Endothelial cell of umbilical vein (primary cell): ENCODE measurements at regions not wholly inside any gene's neighbourhood (a gene's known extent, or its start where the extent isn't known, plus 50 kb on each side); places are given as distances from the start of the nearest gene placed in this dataset.

Experiments used
- BruUV-seq: library from RNA; stranded (reverse); fragments of 400-500 nt; replicated peaks from 2 replicates; lab custom pipeline; 2021; lab: Mats Ljungman, UMichigan
- CTCF ChIA-PET: fragments of 300-600, 350-600 bp; sonication (Branson Sonifier 250); formaldehyde crosslinking; loops from one replicate; lab custom pipeline; 2021; ENCODE audit warnings: antibody characterized with exemption, inconsistent platforms; lab: Charles Lee
- POLR2A ChIA-PET: fragments of 300-600, 350-600 bp; sonication (Branson Sonifier 250); formaldehyde crosslinking; loops from one replicate; lab custom pipeline; 2021; ENCODE audit warnings: antibody characterized with exemption, inconsistent platforms; lab: Charles Lee
- DNase-seq: peaks from one replicate; pipeline ENCODE4 v3.0.0-alpha.2; 2011; ENCODE audit warnings: low read depth, low spot score
- FAIRE-seq: peaks from 2 replicates; lab custom pipeline; 2011; peaks lifted over from hg19 to GRCh38; lab: Jason Lieb, UNC
- H2AFZ ChIP-seq: 2 replicates; pipeline ENCODE4 v1.6.0; 2012; ENCODE audit warnings: low read depth, low read length, control low read depth, inconsistent platforms
- H3K27ac ChIP-seq: 2 replicates; pipeline ENCODE4 v1.5.1; 2011; ENCODE audit warnings: low read depth, mild to moderate bottlenecking, control low read depth, low read length, moderate library complexity; ENCODE audit not compliant: insufficient read depth
- H3K27me3 ChIP-seq, 2 experiments: 2 replicates each; pipeline versions ENCODE4 v1.6.0 to v1.6.1; 2011; ENCODE audit warnings: low read length in 2 of 2, mixed read lengths in 1 of 2; ENCODE audit not compliant: control insufficient read depth in 2 of 2, insufficient read depth in 2 of 2
- H3K36me3 ChIP-seq, 2 experiments: 2 replicates in 1 of 2; 3 replicates in 1 of 2; pipeline ENCODE4 v1.5.1; 2011; ENCODE audit warnings: low read length in 2 of 2, mild to moderate bottlenecking in 1 of 2, moderate library complexity in 1 of 2; ENCODE audit not compliant: control insufficient read depth in 2 of 2, insufficient read depth in 2 of 2; ENCODE audit errors: extremely low read depth in 1 of 2
- H3K4me1 ChIP-seq: 3 replicates; pipeline ENCODE4 v1.5.1; 2011; ENCODE audit warnings: mild to moderate bottlenecking, low read length; ENCODE audit not compliant: control insufficient read depth, insufficient read depth; ENCODE audit errors: extremely low read depth
- H3K4me2 ChIP-seq: 2 replicates; pipeline ENCODE4 v1.6.1; 2011; ENCODE audit warnings: low read length, control low read depth, mixed read lengths; ENCODE audit not compliant: insufficient read depth
- H3K4me3 ChIP-seq, 3 experiments: fragments of 200-600 bp in 1 of 3; sonication (generic), shearing (Covaris generic) in 1 of 3; replicated peaks in 1 of 3; 2 replicates each; pipeline ENCODE4 v1.5.1; 2011 to 2016; ENCODE audit warnings: control low read depth in 3 of 3, low read length in 3 of 3, mild to moderate bottlenecking in 2 of 3, inconsistent platforms in 1 of 3, low read depth in 1 of 3, moderate library complexity in 1 of 3; ENCODE audit not compliant: insufficient read depth in 1 of 3
- H3K79me2 ChIP-seq: 2 replicates; pipeline ENCODE4 v1.6.0; 2012; ENCODE audit warnings: low read length, inconsistent platforms; ENCODE audit not compliant: control insufficient read depth, insufficient read depth
- H3K9ac ChIP-seq: replicated peaks from 2 replicates; pipeline ENCODE3; 2011; ENCODE audit warnings: low read length, control low read depth; ENCODE audit not compliant: insufficient read depth; ENCODE audit errors: extremely low read depth
- H3K9me1 ChIP-seq: replicated peaks from 3 replicates; pipeline ENCODE4 v1.6.0; 2011; ENCODE audit warnings: mild to moderate bottlenecking, low read length; ENCODE audit not compliant: control insufficient read depth, insufficient read depth; ENCODE audit errors: extremely low read depth
- H3K9me3 ChIP-seq: replicated peaks from 2 replicates; pipeline ENCODE4 v1.5.1; 2012; ENCODE audit warnings: low read length, inconsistent platforms; ENCODE audit not compliant: control insufficient read depth, insufficient read depth
- H4K20me1 ChIP-seq: replicated peaks from 2 replicates; pipeline ENCODE3; 2011; ENCODE audit warnings: mild to moderate bottlenecking, low read length; ENCODE audit not compliant: control insufficient read depth, insufficient read depth; ENCODE audit errors: extremely low read depth
- EZH2 ChIP-seq: IDR thresholded peaks from 2 replicates; pipeline ENCODE4 v1.6.1; 2012; ENCODE audit warnings: borderline replicate concordance, low read depth, mild to moderate bottlenecking, moderate library complexity, low read length, inconsistent platforms; ENCODE audit not compliant: severe bottlenecking
- FOS ChIP-seq: IDR thresholded peaks from 2 replicates; pipeline ENCODE4 v1.6.1; 2011; ENCODE audit warnings: mild to moderate bottlenecking, low read length, moderate library complexity, borderline replicate concordance; ENCODE audit not compliant: insufficient read depth
- GATA2 ChIP-seq: IDR thresholded peaks from 2 replicates; pipeline ENCODE4 v1.7.0; 2011; ENCODE audit warnings: low read depth, mild to moderate bottlenecking, moderate library complexity, mixed read lengths, low read length; ENCODE audit not compliant: insufficient read length, insufficient read depth
- JUN ChIP-seq: IDR thresholded peaks from 2 replicates; pipeline ENCODE4 v1.6.1; 2011; ENCODE audit warnings: borderline replicate concordance, low read depth; ENCODE audit not compliant: insufficient read length, insufficient read depth
- MYC ChIP-seq: IDR thresholded peaks from one replicate; pipeline ENCODE4 v1.6.1; 2011; ENCODE audit warnings: mild to moderate bottlenecking, low read depth, low read length
- POLR2A ChIP-seq: IDR thresholded peaks from 2 replicates; pipeline ENCODE4 v1.6.1; 2012; ENCODE audit warnings: low read depth, mild to moderate bottlenecking, control low read depth, low read length
- POLR2AphosphoS5 ChIP-seq: IDR thresholded peaks from 2 replicates; pipeline ENCODE4 v1.6.1; 2012; ENCODE audit warnings: low read depth, mild to moderate bottlenecking, control low read depth, low read length, moderate library complexity; ENCODE audit not compliant: insufficient read depth
- dilution Hi-C: fragments of 300-500 bp; cut with MboI; formaldehyde crosslinking; loops from one replicate; pipeline ENCODE4 v1.15.0; 2019; ENCODE audit warnings: low sequenced_read_pairs; ENCODE audit not compliant: extremely low pct_ligation_motif_present
- intact Hi-C: fragments of 100-400 bp; cut with micrococcal nuclease; formaldehyde crosslinking; loops from one replicate; pipeline ENCODE4 v1.10.0; 2022
- TF ChIP-seq, protein P1 (sequence below): IDR thresholded peaks from 2 replicates; pipeline ENCODE4 v1.6.1; 2011; ENCODE audit not compliant: insufficient read depth, insufficient read length
- TF ChIP-seq, protein P2 (sequence below), 2 donors: IDR thresholded peaks; 1 replicate in 1 of 2; 2 replicates in 1 of 2; pipeline ENCODE4 v1.5.1; 2011; ENCODE audit warnings: low read length in 2 of 2, mild to moderate bottlenecking in 2 of 2, moderate library complexity in 2 of 2, control low read depth in 1 of 2, inconsistent platforms in 1 of 2, low read depth in 1 of 2; ENCODE audit not compliant: insufficient read depth in 1 of 2; ENCODE audit errors: extremely low read depth in 1 of 2

DNA sequence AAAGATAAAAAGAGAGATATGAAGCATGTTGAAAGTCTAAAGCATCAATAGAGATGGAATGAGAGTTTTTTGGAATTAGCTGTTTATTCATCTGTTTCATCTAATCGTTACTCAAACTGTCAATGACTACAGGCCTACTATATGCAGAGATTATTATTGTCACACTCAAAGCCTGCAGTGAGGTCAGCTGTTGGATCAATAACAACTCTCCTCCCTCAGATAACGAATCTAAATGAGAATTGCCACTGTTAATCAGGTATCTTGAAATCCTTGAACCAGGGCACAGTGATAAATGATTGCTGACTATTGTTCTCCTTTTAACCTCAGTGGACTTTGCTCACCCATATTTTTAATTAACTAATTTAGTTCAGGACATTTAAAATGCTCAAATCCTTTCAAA lies 192.3 kb upstream of the SGO1 start:
- no peak for FAIRE-seq
- H3K9ac ChIP-seq = no peak overlapping the region
- no peaks in the 10 kb centered on the region for H3K9me3 ChIP-seq
- no peaks in the 10 kb centered on the region for H4K20me1 ChIP-seq
- H3K79me2 ChIP-seq = no peaks in the 10 kb centered on the region
- TF ChIP-seq MYC (no peak), EZH2 (no peak), POLR2AphosphoS5 (no peak), FOS (no peak)
- H3K36me3 ChIP-seq = no peaks in the 10 kb centered on the region
- H2AFZ ChIP-seq = no peak overlapping the region
- H3K27ac ChIP-seq = no peak overlapping the region
- DNase-seq = no peak
- H3K4me3 ChIP-seq = no peak overlapping the region
- no TSS peak for BruUV-seq
- H3K4me1 ChIP-seq = no peaks in the 10 kb centered on the region
- CTCF ChIA-PET = interaction anchor here (0.8 kb wide), 1 partner anchor 27 kb away, joined by 3 read pairs; no protein-coding TSS in a partner anchor
- intact Hi-C loops (no loop called here), dilution Hi-C loops (no loop called here)
- no peaks in the 10 kb centered on the region for H3K27me3 ChIP-seq
- no peak overlapping the region for H3K4me2 ChIP-seq
- POLR2A ChIA-PET = no interaction called here
- H3K9me1 ChIP-seq = no peaks in the 10 kb centered on the region

DNA sequence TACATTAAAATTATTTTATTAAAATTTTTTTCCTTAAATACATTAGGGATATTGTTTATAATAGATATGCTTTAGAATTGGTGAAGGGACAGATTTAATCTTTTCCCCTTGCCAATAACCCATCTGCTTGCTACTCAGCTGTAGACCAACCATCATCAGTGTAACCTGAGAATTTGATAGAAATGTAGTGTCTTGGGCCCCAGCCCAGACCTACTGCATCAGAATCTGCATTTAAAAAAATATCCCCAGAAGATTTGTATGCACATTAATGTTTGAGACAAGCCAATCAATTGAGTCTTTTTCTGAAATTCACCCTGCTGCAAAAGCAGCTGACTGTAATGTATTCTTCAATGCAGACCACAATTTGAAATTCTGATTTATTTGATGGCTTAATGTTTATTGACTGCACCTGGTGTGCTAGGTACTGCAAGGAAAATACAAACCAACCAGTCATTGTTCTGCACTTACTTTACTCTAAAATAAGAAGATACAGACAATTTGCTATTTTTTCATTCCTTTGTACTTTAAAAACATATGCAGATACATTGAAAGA lies 190.7 kb upstream of the SGO1 start:
- Histone ChIP-seq H3K9me1 (no peaks in the 10 kb centered on the region), H3K4me1 (no peaks in the 10 kb centered on the region), H3K9me3 (no peaks in the 10 kb centered on the region), H3K27ac (no peak overlapping the region), H3K4me3 (no peak overlapping the region), H3K9ac (no peak overlapping the region), H3K36me3 (no peaks in the 10 kb centered on the region), H3K79me2 (no peaks in the 10 kb centered on the region), H3K4me2 (no peak overlapping the region), H2AFZ (no peak overlapping the region), H3K27me3 (no peaks in the 10 kb centered on the region), H4K20me1 (no peaks in the 10 kb centered on the region)
- intact Hi-C loops = no loop called here
- no peak for FAIRE-seq
- ChIA-PET POLR2A (no interaction called here), CTCF (no interaction called here)
- DNase-seq = no peak
- no TSS peak for BruUV-seq
- dilution Hi-C loops = no loop called here
- TF ChIP-seq GATA2 (no peak), EZH2 (no peak), POLR2AphosphoS5 (no peak), FOS (no peak), POLR2A (no peak), JUN (no peak)
- TF ChIP-seq, protein P1, sequence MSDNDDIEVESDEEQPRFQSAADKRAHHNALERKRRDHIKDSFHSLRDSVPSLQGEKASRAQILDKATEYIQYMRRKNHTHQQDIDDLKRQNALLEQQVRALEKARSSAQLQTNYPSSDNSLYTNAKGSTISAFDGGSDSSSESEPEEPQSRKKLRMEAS = no peak
- TF ChIP-seq, protein P2, sequence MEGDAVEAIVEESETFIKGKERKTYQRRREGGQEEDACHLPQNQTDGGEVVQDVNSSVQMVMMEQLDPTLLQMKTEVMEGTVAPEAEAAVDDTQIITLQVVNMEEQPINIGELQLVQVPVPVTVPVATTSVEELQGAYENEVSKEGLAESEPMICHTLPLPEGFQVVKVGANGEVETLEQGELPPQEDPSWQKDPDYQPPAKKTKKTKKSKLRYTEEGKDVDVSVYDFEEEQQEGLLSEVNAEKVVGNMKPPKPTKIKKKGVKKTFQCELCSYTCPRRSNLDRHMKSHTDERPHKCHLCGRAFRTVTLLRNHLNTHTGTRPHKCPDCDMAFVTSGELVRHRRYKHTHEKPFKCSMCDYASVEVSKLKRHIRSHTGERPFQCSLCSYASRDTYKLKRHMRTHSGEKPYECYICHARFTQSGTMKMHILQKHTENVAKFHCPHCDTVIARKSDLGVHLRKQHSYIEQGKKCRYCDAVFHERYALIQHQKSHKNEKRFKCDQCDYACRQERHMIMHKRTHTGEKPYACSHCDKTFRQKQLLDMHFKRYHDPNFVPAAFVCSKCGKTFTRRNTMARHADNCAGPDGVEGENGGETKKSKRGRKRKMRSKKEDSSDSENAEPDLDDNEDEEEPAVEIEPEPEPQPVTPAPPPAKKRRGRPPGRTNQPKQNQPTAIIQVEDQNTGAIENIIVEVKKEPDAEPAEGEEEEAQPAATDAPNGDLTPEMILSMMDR (IDR thresholded peaks at IDR 0.05; ENCODE audit: extremely low read depth in 1 of 2, insufficient read depth in 1 of 2, low read depth in 1 of 2, low read length in 2 of 2) = no peak
